Natural killer cell (primary cell): ENCODE measurements at regions not wholly inside any gene's neighbourhood (a gene's known extent, or its start where the extent isn't known, plus 50 kb on each side); places are given as distances from the start of the nearest gene placed in this dataset.

ENCODE experiments used
- ATAC-seq, 3 donors: fragments of 150-1000 bp in 2 of 3; fragments of 200-7000 bp in 1 of 3; cut with Tn5 transposase; 1 replicate in 1 of 3; 2 replicates in 2 of 3; pipeline ENCODE4 v1.10.0; 2021; ENCODE audit warnings: mild to moderate bottlenecking in 2 of 3, moderate library complexity in 2 of 3
- DNase-seq, 2 donors: peaks; one replicate each; pipeline versions ENCODE4 v3.0.0 to v3.0.0-alpha.2; 2013 to 2021; ENCODE audit warnings: mixed read lengths in 1 of 2
- H3K27ac ChIP-seq: one replicate; pipeline ENCODE4 v1.5.1; 2013; ENCODE audit warnings: mild to moderate bottlenecking, low read length
- H3K27me3 ChIP-seq: one replicate; pipeline ENCODE4 v1.6.1; 2013; ENCODE audit warnings: low read length; ENCODE audit not compliant: control insufficient read depth, insufficient read depth
- H3K36me3 ChIP-seq: one replicate; pipeline ENCODE4 v1.6.1; 2013; ENCODE audit warnings: low read length; ENCODE audit not compliant: control insufficient read depth, insufficient read depth
- H3K4me1 ChIP-seq: one replicate; pipeline ENCODE4 v1.6.1; 2013; ENCODE audit warnings: low read length; ENCODE audit not compliant: control insufficient read depth, insufficient read depth
- H3K4me3 ChIP-seq: one replicate; pipeline ENCODE4 v1.5.1; 2013; ENCODE audit warnings: low read length
- H3K9me3 ChIP-seq: one replicate; pipeline ENCODE4 v1.6.1; 2013; ENCODE audit warnings: low read length; ENCODE audit not compliant: control insufficient read depth, insufficient read depth
- H3K27ac Mint-ChIP-seq, 2 donors: one replicate each; pipeline ENCODE4 v1.8.0; 2022; ENCODE audit warnings: mild to moderate bottlenecking in 2 of 2, mixed read lengths in 2 of 2, moderate library complexity in 1 of 2
- H3K27me3 Mint-ChIP-seq, 2 donors: one replicate each; pipeline ENCODE4 v1.8.0; 2022; ENCODE audit warnings: low read depth in 2 of 2, mixed read lengths in 2 of 2
- H3K36me3 Mint-ChIP-seq: one replicate; pipeline ENCODE4 v1.8.0; 2022; ENCODE audit warnings: mixed read lengths
- H3K4me1 Mint-ChIP-seq, 2 donors: one replicate each; pipeline ENCODE4 v1.8.0; 2022; ENCODE audit warnings: mixed read lengths in 2 of 2
- H3K4me3 Mint-ChIP-seq: one replicate; pipeline ENCODE4 v1.8.0; 2022; ENCODE audit warnings: mild to moderate bottlenecking, moderate library complexity, mixed read lengths
- H3K9me3 Mint-ChIP-seq, 2 donors: one replicate each; pipeline ENCODE4 v1.8.0; 2022; ENCODE audit warnings: mixed read lengths in 2 of 2
- WGBS: methylation state at CpG from one replicate; pipeline ENCODE4 v1.1.7; 2013; ENCODE audit warnings: missing lambda C conversion rate; ENCODE audit not compliant: insufficient coverage; 5-methylcytosine and 5-hydroxymethylcytosine counted together
- intact Hi-C: fragments of 100-400 bp; cut with micrococcal nuclease; formaldehyde crosslinking; loops from one replicate; pipeline ENCODE4 v1.14.2; 2022
- TF ChIP-seq, protein P1 (sequence below): fragments of 200-600 bp; IDR thresholded peaks from one replicate; pipeline ENCODE4 v1.8.0; 2022; ENCODE audit warnings: antibody characterized with exemption

GRCh38 chr5:40266952-40267351 is 412.8 kb upstream of the PTGER4 start:
- TF ChIP-seq, protein P1, sequence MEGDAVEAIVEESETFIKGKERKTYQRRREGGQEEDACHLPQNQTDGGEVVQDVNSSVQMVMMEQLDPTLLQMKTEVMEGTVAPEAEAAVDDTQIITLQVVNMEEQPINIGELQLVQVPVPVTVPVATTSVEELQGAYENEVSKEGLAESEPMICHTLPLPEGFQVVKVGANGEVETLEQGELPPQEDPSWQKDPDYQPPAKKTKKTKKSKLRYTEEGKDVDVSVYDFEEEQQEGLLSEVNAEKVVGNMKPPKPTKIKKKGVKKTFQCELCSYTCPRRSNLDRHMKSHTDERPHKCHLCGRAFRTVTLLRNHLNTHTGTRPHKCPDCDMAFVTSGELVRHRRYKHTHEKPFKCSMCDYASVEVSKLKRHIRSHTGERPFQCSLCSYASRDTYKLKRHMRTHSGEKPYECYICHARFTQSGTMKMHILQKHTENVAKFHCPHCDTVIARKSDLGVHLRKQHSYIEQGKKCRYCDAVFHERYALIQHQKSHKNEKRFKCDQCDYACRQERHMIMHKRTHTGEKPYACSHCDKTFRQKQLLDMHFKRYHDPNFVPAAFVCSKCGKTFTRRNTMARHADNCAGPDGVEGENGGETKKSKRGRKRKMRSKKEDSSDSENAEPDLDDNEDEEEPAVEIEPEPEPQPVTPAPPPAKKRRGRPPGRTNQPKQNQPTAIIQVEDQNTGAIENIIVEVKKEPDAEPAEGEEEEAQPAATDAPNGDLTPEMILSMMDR = no peak
- no peaks in the 10 kb centered on the region for H3K36me3 Mint-ChIP-seq
- H3K4me3 Mint-ChIP-seq = no peak overlapping the region

GRCh38 chr5:40261984-40262383 is 417.7 kb upstream of the PTGER4 start:
- Mint-ChIP-seq H3K9me3 (peaks cover 0 to 7% of the 10 kb centered on the region in 2 donors), H3K27ac (no peak overlapping the region), H3K36me3 (peaks cover 7% of the 10 kb centered on the region), H3K4me3 (no peak overlapping the region), H3K27me3 (peaks cover 0 to 5% of the 10 kb centered on the region in 2 donors), H3K4me1 (peaks cover 8% of the 10 kb centered on the region in 2 donors)
- intact Hi-C loops = no loop called here
- Histone ChIP-seq H3K9me3 (no peaks in the 10 kb centered on the region), H3K27me3 (no peaks in the 10 kb centered on the region), H3K36me3 (no peaks in the 10 kb centered on the region), H3K4me1 (peaks cover 3% of the 10 kb centered on the region), H3K27ac (no peak overlapping the region), H3K4me3 (no peak overlapping the region)
- no CpG with 5 or more reads among the region's 1 CpG for WGBS
- DNase-seq (no peak), ATAC-seq (no peak)
- TF ChIP-seq, protein P1 = no peak

More at GRCh38 chr5:40266952-40267351, 412.8 kb upstream of the PTGER4 start:
- Histone ChIP-seq H3K27me3 (no peaks in the 10 kb centered on the region), H3K27ac (no peak overlapping the region), H3K9me3 (no peaks in the 10 kb centered on the region), H3K4me3 (no peak overlapping the region), H3K4me1 (no peaks in the 10 kb centered on the region), H3K36me3 (no peaks in the 10 kb centered on the region)
- H3K27me3 Mint-ChIP-seq = peaks cover 0 to 5% of the 10 kb centered on the region in 2 donors
- DNase-seq = no peak
- H3K27ac Mint-ChIP-seq = no peak overlapping the region
- intact Hi-C loops = no loop called here
- no peak for ATAC-seq
- H3K4me1 Mint-ChIP-seq = peaks cover 13 to 16% of the 10 kb centered on the region in 2 donors
- H3K9me3 Mint-ChIP-seq = no peaks in the 10 kb centered on the region
- WGBS = 95% methylated on average over 2 of the region's 2 CpGs

GRCh38 chr5:40260361-40260760 is 419.4 kb upstream of the PTGER4 start:
- 100% methylated on average over 4 of the region's 4 CpGs for WGBS
- no peak overlapping the region for H3K4me3 ChIP-seq
- Mint-ChIP-seq H3K4me1 (peaks cover 8% of the 10 kb centered on the region in 2 donors), H3K27ac (no peak overlapping the region), H3K27me3 (peaks cover 0 to 5% of the 10 kb centered on the region in 2 donors), H3K9me3 (peaks cover 0 to 7% of the 10 kb centered on the region in 2 donors), H3K36me3 (peaks cover 7% of the 10 kb centered on the region), H3K4me3 (no peak overlapping the region)
- no peak overlapping the region for H3K27ac ChIP-seq
- DNase-seq (no peak), ATAC-seq (no peak)
- intact Hi-C loops = no loop called here
- H3K36me3 ChIP-seq = no peaks in the 10 kb centered on the region
- peaks cover 3% of the 10 kb centered on the region for H3K4me1 ChIP-seq
- H3K9me3 ChIP-seq = no peaks in the 10 kb centered on the region
- TF ChIP-seq, protein P1 = no peak
- H3K27me3 ChIP-seq = no peaks in the 10 kb centered on the region

- peak; percentile 61 to 84 (median 70) for ATAC-seq
- Mint-ChIP-seq H3K4me1 (peaks cover 8 to 14% of the 10 kb centered on the region in 2 donors), H3K27ac (peak overlapping the region; percentile 77 to 84), H3K27me3 (peaks cover 0 to 5% of the 10 kb centered on the region in 2 donors), H3K9me3 (peaks cover 0 to 7% of the 10 kb centered on the region in 2 donors), H3K36me3 (peaks cover 7% of the 10 kb centered on the region), H3K4me3 (peak overlapping the region; percentile 35)
- TF ChIP-seq, protein P1 = no peak
- Histone ChIP-seq H3K36me3 (no peaks in the 10 kb centered on the region), H3K4me3 (no peak overlapping the region), H3K27me3 (no peaks in the 10 kb centered on the region), H3K4me1 (peaks cover 3% of the 10 kb centered on the region), H3K9me3 (no peaks in the 10 kb centered on the region), H3K27ac (no peak overlapping the region)
- intact Hi-C loops = no loop called here
- WGBS = 56% methylated on average over 1 of the region's 1 CpG
- peak in 1 of 2 donors; percentile 9 for DNase-seq
These were observed 421.5 kb upstream of the PTGER4 start for GRCh38 chr5:40258222-40258621.
